ENCODE measurements at regions not wholly inside any gene's neighbourhood (a gene's known extent, or its start where the extent isn't known, plus 50 kb on each side); places are given as distances from the start of the nearest gene placed in this dataset.
"Not testable (repeated sequence)": the region's sequence is repeated elsewhere in the genome, so short reads cannot be mapped to it uniquely, and the experiment has no call there.

DNA sequence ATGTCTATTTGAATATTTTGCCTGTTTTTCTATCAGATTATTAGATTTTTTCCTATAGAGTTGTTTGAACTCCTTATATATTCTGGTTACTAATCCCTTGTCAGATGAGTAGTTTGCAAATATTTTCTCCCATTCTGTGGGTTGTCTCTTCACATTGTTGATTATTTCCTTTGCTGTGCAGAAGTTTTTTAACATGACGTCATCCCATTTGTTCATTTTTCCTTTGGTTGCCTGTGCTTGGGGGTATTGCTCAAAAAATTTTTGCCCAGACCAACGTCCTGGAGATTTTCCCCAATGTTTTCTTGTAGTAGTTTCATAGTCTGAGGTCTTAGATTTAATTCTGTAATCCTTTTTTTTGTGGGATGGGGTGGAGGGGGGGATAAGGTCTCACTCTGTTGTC is 168.7 kb upstream of the NFIA start:
- DNase-seq, result not testable (repeated sequence)

DNA sequence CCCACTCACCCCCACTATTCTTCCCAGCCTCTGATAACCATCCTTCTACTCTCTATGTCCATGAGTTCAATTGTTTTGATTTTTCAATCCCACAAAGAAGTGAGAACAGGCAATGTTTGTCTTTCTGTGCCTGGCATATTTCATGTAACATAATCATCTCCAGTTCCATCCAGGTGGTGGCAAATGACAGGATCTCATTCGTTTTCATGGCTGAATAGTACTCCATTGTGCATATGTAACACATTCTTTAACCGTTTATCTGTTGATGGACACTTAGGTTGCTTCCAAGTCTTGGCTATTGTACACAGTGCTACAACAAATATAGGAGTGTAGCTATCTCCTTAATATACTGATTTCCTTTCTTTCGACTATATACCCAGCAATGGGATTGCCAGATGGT is 169.3 kb upstream of the NFIA start:
- no peak for DNase-seq

DNA sequence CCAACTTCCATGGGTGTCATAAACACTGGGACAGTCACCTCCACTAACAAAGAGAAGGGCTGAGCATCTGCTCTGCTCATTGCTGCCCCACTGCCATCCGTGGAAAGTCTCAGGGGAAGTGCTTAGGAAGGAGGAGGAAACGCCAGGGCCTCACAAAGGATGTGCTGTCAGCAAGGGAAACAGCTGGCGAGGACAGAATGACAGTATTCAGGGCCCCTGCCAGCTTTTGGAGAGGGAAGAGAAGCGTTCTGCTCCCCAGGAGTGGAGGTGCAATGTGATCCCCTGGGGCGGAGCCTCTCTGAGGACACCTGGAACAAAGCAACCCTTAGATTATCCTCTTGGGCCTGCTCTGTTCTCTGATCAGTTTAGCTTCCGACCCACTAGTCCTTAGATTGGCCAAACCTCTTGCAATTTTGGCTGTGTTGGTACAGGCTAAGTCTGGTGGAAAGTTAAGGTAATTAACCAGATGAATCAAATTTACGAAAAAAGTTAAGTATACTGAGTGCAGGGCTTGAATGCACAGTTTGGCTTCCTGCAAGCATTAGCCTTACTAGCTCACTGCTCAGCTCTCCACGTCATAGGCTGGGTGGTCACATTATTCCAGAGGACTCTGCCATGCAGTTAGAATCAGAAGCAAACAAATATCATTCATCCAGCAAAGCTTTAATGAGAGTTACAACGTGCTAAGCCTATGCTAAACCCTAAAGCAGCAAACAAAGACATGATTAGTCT is 170.2 kb upstream of the NFIA start:
- DNase-seq, result no peak

DNA sequence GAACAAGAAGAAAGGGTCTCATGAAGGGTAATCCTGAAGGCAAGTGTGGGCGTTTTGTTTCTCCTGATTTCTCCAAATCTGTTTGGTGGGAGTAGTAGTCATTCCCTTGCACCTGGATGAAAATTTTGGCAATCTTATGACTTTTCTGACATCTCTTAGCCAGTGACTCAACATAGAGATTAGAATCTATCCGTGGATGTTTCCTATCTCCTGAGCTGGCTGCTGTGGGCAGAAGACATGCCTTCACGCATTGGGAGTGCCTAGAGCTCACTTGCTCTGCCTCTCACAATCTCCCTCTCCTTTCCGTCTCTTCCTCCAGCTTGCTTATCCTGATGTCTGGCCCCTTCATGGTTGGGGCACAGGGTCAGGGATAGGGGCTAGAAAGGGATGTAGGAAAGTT is 174.2 kb upstream of the NFIA start:
- DNase-seq, result no peak

DNA sequence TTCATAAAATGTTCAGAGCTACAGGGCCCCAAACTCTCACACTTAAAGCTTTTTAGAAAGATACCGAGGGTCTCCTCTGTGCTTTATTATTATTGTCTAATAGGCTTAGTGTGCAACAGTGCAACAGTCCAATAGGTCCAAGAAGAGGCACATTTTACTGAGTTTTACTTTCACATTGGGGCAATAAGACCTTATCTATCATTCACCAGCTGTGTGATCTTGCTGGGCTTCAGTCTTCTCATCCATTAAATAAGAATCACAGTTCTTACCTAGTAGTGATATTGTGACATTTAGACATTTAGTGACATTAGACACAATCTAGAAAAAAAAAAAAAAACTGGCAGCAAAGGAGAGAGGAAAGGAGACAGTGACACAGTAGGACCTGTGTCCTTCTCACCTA is 175.8 kb upstream of the NFIA start:
- DNase-seq, result peak; percentile 67

DNA sequence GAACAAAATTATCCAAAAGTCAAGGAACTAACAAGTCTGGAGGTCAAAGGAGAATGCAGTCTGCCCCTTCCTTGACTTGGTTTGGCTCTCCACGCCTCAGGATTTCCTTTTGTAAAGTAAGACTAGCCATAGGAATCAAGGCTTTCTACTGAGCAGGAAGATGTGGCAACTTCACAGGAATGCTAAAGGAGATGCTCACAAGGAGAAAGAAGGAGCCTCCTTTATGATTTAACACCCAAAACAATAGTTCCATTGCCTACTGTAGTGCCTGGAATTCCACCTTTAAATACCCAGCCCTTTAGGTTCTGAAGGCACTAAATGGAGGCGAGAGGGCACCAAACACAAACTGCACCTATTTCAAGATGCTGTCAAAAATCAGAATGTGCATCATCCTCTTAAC is 176.3 kb upstream of the NFIA start:
- DNase-seq, result no peak

DNA sequence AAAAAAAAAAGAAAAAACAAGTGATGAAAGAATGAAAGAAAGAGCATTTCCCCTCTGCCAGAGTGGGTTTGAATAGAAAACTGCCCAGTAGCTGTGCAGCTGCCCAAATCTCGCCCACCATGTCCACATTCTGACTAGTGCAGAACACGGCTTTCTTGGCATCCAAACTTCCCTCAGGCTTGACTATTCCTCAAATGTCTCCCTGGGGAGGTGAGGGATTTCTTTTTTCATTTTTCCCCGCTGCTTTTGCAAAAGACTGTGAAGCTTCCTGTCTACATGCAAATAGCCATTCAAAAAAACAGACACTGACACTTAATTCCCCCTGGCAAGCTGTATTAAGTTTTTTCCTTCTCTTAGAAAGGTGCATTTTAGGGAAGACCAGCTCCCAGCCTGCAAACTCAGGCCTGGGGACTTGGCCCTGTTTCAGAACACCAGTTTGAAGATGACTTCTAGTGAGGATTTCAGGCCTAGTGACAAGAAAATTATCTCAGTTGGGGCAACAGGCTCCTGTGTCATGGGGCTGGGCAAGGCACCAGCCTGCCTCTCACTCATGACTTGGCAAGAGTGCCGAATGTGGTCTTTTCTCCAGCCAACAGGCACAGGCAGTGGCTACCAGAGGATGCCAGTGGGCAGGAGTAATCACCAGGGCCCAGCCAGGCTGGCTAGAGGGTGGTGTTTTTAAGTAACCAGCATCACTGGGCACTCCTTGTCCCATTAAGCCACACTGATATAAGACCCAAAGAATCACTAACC is 178.1 kb upstream of the NFIA start:
- peak; percentile 83 for DNase-seq

DNA sequence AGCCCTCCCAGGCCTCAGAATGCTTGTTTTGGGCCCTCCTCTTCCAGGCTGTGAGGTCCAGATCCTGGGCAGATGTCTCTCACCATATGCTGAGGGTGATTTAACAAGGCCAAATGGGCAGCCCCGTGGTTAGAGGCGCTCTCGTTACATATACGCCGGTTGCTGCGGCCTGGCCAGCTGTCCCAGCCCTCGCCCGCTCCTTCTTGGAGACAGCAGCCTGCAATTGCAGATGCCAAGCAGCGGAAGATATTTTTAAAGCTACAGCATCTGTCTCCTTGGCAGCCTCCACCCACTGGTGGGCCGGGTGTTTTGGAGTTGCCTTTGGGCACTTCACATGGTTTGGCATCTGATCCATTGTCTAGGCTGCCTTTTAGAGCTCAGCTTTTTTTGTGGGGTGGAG is 178.8 kb upstream of the NFIA start:
- no peak for DNase-seq

DNA sequence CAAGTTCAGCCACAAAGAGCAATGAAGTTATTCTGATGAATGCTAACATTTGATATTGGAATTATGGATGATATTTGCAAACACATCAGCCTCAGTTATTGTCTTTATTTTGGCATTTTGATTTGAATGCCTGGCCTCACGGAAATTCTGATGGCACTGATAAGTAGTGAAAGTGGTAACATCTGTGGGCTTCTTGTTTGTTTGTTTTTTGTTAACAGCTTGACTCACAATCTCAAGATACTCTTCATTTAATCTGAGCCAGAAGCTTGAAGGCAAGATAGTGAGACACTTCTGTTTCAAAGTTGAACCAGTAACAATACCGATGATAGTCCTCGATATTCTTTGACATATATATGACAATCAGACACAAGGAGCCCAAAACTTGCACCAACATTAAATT is 182.9 kb upstream of the NFIA start:
- DNase-seq, result no peak

DNA sequence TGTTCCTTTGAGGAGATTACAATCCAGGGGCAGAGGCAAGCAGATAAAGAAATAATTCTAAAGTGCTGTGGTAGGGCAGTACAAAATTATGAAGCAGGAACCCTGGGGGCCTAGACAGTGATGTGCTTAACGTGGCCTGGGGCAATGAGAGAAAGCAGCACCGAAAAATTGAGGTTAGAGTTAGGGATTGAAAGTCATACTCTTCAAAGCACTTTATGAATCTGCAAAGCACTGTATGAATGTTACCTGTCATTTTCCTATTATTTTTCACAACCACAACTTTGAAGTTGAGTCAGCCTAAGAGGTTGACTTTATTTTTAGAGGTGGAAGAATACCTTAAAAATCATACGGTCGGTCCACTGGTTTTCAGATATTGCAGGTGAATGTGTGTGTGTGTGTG is 183.4 kb upstream of the NFIA start:
- DNase-seq, result no peak

DNA sequence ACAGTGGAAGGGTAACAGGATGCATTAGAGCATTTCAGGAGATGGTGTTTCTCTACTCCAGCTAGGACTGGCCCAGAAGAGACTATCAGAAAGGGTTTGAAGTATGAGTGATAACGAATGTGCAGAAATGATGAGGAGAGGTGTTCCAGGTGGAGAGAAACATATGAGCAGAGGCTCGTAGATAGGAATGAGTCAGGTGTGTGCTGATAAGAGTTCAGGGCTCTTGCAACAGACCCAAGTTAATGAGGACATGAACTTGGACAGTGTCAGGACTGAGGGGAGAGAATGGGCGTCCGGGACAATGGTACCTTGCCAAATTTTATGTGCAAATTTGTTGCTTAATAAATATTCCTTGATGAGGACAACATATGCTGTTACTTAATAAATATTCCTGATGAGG is 183.9 kb upstream of the NFIA start:
- no peak for DNase-seq

DNA sequence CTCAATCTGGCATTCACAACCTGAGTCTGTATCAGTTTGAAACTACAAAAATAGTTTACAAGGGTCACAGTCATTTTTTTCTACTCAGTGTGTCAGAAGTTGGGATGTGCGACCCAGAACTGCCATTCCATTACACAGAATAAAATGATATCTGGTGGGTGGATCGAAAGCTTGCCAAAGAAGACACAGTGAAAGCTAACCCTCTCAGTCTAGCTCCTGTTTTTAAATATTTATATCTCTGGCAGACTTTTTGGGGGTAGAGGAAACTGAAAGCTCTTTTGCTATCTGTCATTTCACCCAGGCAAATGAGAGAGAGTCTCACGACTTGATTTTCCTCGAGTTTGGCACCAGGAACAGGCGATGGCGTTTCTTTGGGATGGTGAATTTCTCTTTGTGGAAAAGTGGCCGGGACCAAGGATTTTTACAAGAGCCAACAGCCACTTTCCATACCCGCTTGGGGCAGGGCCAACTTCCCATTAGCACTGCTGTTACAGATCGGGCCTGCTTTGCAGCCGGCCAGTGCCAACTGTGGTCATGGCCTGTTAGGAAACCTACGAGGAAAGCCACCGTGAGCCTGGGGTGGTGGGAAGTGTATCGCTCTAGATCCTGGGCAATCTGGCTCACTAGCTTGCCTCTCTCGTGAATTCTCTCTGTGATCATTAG is 185.5 kb upstream of the NFIA start:
- DNase-seq, result no peak

DNA sequence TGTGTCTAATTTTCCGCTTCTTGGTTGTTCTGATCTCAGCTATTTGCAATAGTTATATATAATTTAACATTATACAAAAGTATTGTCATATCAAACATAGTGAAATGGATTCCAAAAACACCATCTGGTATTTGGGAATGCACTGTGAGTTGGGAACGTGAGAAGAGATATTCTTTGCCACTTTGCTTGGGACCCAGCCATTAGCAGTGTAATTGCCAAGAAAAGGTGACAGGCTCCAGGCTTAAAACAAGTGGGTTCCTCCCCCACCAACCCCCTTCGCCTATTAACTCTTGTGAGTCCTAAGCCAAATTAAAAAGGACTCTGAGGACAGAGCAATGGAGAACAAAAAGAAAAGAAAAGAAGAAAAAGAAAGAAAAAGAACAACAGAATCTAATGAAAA is 186.7 kb upstream of the NFIA start:
- DNase-seq, result no peak

DNA sequence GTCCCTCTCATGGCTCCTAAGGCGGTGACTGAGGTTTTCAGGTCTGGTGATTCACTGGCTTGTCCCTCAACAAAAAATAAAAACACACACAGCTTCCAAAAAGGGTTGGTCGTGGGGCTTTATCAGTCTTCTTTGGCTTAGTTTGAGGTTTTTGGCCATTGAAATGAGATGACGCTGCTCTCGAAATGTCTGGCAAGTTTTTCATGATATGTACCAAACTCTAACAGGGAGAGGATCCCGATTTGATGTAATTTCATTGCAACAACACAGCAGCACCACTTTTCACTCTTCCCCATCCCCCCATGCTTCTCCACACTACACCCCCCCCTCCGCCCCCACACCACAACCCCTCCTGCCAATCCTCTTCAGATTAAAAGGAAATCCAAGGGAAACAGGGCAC is 187.1 kb upstream of the NFIA start:
- peak; percentile 57 for DNase-seq

DNA sequence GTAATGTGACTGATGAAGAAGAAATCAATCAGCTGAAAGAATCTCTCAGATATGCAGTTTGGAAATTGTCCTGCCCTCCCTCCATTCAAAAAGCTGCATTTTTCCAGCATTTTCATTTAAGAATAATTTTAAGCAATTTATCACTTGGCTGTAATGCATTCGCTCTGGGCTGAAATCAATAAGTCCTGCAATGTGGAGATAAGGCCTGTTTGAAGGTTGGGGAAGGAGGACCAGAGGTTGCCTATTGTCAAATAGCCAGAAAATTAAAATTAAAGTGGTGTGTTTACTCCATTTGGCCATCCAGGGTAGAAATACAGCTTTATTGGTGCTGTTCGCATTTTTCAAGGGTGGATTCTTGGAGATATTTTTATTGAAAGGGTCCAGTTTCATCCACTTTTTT is 187.6 kb upstream of the NFIA start:
- peak; percentile 67 for DNase-seq

DNA sequence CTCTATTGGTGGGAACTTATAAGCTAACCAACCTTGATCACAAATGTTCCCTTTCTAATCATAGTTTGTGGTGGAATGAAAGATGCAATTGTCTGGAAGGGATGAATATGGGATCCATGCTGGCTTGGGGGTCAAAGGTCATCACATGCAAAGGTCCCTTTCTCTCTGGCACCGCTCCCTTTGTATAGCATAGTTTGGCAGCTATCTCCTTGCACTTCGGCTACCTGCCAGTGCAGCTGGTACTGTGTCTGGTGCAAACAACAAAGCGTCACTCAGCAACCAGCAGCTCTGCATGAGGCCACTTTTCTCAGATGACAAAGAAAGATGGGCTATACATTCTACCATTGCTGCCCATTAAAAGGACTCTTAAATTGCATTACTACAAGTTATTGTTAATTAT is 188.2 kb upstream of the NFIA start:
- no peak for DNase-seq

DNA sequence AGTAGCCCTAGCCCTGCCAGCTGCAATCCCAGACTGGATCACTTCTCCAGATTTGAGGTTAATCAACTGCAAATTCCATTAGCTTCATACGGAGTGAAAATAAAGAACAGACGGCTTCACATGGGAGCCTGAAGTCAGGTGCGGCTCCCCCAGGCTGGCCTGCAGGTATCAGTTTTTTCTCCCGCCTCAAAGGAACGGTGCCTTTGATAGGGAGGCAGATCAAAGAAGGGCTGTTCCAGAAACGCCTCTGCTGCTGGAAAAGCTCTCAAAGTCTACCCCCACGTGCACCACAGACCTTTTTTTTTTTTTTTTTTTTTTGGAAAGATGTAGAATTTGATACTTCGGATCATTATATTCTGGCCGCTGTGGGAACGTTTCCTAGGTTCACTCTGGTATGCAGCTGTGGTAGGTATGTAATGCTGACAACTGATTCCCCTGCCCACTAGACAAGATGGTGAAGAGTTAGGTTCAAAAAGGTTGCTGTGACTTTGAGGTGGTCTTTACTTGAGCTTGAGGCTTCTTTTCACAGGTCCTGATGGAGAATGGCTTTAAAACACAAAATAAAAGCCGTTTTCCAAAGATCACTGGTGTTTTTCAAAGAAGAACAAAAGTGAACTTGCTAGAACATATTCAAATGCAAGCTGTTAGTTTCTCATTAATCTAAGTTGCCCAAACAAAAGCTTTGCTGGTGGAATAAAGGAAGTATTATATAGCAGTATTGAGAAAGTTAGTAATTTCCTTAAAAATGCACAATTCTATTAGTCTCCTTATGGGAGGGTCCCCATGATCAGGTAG is 189.0 kb upstream of the NFIA start:
- DNase-seq, result no peak

DNA sequence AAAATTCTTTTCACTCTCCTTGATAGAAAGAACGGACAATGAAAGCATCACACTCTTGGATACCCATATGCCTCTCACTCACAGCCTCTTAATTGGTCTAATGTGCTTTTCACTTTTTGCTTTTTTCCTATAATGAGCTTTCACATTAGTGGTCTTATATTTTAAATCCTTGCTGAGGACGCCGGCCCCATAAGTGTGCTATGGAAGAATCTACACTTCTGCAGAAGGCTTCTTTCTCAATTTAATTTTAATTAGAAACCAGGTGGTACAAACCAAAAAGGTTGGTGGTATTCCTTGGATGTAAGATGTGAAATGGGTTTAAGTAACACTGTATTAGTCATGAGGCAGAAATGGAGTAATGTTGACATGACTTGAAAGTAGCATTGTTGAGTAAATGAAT is 190.6 kb upstream of the NFIA start:
- DNase-seq, result no peak

DNA sequence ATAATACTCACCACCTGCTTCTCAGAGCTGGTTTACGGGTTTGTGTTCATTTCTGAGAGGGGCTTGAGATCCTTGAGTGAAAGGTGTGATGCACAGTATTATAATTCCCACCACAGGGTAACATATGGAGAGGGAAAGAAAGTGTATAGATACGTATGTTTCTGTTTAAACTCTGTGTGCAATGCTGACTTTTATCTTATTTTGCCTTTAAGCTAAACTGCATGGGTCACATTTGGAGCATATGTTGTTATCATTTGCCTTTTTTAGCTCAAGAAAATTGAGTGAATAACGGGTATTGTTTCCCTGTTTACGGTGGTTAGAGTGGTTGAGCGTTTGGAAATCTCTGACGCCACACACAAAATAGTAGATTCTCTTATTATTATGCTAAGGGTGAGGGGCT is 191.1 kb upstream of the NFIA start:
- DNase-seq, result no peak

DNA sequence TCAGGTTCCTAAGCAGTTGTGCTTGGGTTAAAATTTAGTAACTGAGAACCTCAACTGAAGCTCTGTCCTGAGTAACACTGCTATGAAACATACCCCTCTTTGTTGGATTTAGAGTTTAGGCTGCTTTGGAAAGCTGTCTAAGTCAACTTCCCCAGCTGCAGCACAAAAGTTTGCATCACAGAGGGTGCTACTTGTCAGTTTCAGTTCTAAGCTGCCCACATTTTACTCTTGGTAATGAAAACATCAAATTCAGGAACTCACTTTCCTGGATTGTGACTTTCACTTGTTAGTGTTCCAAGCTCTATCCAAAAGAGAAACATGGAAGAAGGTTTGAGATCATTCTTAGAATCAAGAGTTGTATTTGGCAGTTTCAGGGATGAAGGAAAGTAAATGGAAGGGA is 191.7 kb upstream of the NFIA start:
- no peak for DNase-seq

DNA sequence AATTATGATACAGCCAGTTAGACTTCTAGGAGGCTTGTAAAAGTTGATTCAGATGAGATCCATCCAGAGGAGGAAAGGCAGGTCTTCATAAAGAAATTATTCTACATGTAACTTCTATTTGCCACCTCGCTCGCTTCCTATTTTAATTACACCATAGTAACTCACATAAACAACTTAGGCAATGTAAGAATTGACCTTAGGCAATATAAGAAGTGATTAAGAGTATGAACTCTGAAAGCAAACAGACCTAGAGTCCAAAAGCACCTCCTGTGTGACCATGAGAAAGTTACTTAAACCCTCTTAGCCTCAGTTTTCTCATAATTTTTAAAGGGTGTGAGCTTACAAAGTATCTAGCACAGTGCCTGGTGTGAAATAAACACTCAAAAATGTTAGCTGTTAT is 192.7 kb upstream of the NFIA start:
- no peak for DNase-seq

DNA sequence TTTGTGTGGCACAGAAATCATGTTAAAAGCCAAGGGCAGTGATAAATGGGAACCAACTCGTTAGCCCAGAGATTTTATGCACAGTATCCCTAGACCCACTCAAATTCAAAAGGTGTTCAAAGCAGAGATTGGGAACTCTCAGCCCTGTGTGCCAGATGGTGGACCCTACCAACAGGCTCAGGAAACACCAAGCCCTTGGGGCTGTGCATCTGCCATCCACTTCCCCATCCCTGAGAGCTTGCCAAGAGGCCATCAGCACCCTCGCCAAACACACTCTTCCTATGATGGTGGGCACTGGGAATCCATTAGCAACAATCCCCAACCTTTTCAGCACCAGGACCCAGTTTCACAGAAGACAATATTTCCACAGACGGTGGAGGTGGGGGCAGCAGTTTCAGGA is 194.2 kb upstream of the NFIA start:
- DNase-seq, result no peak

DNA sequence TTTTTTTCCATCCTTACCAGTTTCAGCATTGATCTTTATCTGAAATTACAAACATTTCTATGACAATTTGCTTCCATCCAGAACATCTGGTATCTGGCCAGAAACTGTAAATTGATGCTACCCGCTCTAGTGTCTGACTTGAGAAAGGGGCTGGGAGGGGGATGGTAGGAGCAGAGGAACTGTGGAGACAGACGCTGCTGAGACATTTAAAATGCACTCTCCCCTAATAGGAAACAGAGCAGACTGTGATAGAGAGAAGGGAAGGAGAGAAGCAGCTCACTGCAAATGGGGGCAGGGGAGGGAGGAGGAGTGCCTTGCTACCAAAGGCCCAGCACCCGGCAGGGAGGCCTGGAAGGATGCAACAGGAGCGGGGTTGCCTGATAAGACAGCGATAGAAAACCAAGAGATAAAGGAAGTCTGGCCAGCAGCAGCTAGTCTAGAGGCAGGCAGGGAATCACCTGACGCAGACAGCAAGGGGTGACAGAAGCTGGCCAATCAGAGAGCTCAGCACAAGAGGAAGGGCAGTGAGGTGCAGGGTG is 195.5 kb upstream of the NFIA start:
- DNase-seq, result no peak
